NCI-H2227 (cell line): ENCODE measurements at regions not wholly inside any gene's neighbourhood (a gene's known extent, or its start where the extent isn't known, plus 50 kb on each side); places are given as distances from the start of the nearest gene placed in this dataset.
"Not testable (repeated sequence)": the region's sequence is repeated elsewhere in the genome, so short reads cannot be mapped to it uniquely, and the experiment has no call there.

ENCODE experiments used
- DNase-seq: peaks from one replicate; lab custom pipeline; 2025; ENCODE audit not compliant: unreplicated experiment; lab: John Stamatoyannopoulos, UW

DNA sequence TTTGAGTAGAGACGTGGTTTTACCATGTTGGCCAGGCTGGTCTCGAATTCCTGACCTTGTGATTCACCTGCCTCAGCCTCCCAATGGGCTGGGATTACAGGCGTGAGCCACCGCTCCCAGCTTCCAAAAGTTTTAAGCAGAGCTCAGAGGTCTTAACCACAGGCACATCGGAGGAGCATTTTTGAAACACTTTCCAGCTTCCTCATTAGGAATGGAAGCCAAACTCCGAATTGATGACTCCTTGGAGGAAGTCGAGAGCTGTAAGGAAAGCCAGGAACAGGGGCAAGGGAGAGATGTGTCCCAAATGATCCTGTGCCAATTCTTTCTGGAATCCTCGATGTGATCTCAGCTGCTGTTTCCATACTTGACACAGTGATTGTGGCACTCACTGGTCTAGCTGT lies 56.2 kb upstream of the CCZ1B start:
- not testable (repeated sequence) for DNase-seq

DNA sequence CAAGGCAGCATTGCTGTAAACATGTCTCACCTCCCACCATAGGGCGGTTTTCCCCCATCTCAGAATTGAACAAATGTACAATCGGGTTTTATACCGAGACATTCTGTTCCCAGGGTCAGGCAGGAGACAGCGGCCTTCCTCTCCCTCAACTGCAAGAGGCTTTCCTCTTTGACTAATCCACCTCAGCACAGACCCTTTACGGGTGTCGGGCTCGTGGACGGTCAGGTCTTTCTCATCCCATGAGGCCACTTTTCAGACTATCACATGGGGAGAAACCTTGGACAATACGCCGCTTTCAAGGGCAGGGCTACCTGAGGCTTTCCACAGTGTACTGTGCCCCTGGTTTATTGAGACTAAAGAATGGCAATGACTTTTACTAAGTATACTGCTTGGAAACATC lies 57.7 kb upstream of the CCZ1B start:
- not testable (repeated sequence) for DNase-seq

DNA sequence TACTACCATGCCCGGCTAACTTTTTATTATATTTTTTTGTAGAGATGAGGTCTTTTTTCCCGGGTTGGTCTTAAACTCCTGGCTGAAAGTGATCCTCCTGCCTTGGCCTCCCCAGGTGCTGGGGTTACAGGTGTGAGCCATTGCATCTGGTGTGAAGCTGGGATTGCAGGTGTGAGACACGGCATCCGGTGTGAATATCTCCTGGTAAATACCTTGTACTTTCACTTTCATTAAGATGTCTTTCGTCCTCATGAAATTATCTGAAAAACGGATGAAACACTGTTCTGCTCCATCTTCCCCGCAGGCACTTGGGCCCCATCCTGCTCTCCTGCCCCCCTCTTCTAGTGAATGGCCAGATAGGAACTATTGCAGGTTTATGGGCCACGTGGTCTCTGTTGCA lies 60.1 kb upstream of the CCZ1B start:
- no peak for DNase-seq

DNA sequence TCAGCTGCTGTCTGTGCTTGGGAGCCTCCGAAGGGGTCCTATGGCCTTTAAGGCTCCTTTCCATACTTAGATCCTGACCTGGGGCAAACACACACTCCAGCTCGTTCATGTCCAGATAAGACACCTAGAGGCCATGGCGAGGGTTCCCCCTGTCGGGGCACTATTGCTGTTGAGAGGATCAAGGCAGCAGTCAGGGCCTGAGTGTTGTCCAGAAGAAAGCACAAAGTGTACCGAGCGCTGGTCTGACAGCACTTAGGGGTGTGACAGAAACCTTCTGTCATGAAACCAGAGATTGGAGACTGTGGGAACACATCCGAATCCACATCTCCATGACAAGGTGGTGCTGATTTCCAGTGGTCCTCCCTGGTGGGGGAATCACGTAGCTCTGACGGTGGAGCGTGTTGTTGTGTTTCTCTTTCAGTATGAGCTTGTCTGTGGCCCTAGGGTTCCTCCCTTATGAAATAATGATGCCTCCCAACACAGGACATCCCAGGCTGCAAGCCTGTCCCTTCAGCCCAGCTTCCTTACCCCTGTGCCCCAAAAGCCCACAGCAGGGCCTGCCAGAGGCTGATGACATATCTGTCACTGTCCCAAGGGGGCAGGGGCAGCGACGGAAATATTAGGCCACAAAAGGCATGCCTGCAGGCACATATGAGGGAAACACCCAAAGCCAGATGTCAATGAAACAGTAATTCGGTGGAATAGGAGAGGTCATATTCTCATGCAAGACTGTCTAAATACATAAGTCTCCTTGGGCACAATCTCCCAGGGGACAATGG lies 62.4 kb upstream of the CCZ1B start:
- not testable (repeated sequence) for DNase-seq

DNA sequence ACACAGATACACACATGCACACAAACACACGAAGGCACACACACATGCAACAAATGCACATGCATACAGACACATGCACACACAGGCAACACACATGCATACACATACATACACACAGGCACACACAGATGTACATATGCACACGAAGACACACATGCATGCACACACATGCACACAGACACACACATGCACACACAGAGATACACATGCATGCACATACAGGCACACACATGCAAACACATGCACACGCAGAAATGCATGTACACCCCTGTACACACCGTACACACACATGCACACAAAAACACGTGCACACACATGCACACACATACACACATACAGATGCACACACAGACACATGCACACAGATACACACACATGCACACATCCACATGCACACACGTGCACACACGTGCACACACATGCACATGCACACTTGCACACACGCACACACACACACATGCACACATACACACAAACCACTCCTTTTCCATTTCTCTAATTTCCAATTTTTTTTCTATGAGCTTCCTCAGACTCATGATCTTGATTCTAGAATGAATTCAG lies 63.3 kb upstream of the CCZ1B start:
- no peak for DNase-seq

DNA sequence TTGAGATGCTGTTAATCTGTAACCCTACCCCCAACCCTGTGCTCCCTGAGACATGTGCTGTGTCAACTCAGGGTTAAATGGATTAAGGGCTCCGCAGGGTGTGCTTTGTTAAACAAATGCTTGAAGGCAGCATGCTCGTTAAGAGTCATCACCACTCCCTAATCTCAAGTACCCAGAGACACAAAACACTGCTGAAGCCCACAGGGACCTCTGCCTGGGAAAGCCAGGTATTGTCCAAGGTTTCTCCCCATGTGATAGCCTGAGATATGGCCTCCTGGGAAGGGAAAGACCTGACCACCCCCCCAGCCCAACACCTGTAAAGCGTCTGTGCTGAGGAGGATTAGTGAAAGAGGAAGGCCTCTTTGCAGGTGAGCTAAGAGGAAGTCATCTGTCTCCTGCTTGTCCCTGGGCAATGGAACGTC lies 76.0 kb upstream of the CCZ1B start:
- not testable (repeated sequence) for DNase-seq

DNA sequence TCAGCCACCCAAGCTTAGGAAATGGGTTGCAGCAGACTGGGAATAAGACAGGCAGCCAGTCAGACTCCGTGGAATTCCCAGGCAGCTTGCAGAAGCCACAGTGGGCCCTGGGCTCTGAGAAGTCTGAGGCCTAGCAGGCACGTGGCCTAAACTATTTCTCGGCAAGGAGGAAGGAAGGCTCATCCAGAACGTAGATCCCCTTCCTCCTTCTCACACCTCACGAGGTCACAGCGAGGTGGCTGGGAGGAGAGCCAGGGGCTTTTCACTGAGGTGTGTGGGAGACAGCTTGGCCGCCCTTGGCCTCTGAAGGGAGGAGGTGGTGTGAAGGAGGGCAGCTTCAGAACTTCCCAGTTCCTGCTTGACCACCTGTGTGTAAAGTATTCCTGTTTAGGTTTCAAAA lies 77.2 kb upstream of the CCZ1B start:
- DNase-seq, result not testable (repeated sequence)

DNA sequence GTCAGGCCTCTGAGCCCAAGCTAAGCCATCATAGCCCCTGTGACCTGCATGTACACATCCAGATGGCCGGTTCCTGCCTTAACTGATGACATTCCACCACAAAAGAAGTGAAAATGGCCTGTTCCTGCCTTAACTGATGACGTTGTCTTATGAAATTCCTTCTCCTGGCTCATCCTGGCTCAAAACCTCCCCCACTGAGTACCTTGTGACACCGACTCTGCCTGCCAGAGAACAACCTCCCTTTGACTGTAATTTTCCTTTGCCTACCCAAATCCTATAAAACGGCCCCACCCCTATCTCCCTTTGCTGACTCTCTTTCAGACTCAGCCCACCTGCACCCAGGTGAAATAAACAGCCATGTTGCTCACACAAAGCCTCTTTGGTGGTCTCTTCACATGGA lies 77.7 kb upstream of the CCZ1B start:
- DNase-seq, result not testable (repeated sequence)

DNA sequence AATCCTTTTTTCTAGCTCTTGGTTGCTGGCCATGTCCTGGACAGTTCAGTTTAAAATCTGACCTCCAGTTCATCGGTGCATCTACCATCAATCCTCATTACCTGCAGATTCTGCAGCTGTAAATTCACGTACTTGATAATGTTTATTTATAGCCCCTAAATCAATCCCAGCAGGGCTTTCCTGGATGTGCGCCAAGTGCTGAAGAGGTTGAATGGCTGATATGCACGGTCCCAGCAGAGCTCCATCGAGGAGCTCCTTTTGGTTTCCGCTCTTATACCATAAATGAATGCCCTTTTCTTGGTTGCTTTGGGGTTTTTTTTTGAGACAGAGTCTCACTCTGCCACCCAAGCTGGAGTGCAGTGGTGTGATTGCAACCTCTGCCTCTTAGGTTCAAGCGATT lies 91.2 kb upstream of the CCZ1B start:
- DNase-seq, result peak; percentile 13

DNA sequence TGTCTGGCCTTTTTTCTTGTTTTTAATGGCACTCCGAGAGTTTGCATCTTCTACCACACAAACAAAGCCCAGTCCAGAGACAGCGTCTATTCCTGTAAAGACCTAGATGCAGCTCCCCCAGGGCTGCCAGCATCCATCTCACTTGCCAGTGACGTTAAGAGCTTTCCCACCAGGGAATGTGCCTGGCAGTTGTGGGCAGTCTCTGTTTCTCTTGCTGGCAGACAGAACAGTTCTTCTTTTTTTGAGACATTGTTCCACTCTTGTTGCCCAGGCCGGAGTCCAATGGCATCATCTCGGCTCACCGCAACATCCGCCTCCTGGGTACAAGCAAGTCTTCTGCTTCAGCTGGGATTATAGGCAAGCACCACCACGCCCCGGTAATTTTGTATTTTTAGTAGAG lies 93.1 kb upstream of the CCZ1B start:
- DNase-seq, result not testable (repeated sequence)

DNA sequence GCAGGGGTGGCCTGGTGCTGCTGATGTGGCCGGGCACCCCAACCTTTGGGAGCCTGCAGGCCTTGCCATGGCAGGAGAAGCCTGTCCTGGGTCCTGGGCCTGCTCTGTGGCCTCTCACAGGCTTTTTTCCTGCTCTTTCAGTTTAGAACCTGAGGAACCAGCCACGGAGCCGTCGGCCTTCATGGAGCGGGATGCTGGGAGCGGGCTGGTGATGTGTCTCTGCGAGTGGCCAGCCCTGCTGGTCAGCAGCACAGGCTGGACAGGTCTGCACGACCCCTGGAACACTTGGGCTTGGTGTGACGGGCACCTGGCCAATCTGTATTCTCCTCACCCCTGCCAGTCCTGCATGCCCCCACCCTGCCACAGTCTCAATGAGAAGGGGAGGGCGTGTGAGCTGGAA lies 98.4 kb upstream of the CCZ1B start:
- DNase-seq, result not testable (repeated sequence)

DNA sequence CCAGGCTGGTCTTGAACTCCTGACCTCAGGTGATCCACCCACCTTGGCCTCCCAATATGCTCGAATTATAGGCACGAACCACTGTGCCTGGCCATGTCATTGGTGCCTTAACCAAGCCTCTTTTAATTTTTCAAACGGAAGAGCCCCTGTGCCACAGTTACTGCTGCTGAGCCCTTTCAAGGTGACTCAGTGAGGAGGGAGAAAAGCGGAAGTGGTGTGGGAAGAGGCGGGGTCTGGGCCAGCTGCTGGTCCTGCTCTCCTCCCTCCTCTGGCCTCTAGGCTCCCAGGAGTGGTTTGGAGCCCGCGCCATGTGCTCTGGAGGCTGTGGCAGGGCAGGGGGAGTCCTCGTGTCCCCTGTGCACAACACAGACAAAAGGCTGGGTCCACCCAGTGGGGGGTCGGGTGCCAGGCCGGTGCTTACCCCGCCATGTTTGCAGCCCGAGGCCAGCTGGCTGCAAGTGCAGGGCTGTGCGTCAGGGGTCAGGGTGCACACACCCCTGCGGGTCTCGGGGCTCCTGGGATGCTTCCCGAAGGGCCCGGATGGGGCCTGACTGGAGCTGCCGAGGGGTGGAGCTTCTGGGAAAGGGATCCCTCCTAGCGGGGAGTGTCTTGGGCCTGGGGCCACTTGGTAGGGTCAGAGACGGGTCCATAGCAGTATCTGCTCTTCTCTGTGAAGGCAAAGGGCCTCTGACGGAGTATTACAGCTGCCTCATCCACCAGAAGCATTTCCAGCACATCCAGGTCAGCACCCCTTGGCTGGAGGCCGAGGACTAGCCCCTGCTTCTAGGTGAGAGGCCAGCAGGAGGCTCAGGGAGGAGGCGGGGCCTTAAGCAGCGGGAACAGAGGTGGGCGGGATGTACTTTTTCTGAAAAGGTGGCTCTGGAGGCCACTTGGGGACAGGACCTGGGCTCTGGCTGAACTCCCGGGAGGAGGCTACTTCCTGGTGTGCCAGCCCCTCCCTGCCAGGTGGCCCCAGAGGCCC lies 100.4 kb upstream of the CCZ1B start:
- not testable (repeated sequence) for DNase-seq

DNA sequence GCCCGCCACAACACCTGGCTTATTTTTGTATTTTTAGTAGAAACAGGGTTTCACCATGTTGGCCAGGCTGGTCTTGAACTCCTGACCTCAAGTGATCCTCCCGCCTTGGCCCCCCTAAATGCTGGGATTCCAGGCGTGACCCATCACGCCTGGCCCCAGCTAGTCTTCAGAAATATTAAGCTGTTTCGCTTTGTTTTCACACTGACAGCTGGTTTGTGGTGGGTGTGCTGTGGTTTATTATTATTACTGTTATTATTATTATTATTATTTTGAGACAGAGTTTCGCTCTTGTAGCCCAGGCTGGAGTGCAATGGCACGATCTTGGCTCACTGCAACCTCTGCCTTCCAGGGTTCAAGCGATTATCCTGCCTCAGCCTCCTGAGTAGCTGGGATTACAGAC lies 101.6 kb upstream of the CCZ1B start:
- DNase-seq, result not testable (repeated sequence)

DNA sequence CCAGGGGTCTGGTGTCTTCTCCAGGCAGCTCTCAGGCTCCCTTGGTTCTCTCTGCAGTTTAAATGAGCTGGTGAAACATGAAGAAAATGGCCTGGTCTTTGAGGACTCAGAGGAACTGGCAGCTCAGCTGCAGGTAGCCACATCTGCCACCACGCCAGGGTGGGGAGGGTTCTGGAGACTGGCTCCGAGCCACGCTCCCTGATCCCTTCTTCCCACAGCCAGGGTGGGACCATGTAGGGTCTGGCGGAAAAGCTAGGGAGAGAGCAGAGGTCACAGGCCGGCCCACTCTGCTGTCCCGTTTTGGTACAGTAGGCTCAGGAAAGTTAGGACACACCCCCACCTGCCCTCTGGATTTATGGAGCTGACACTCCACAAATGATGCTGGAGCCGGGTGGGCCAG lies 103.5 kb upstream of the CCZ1B start:
- not testable (repeated sequence) for DNase-seq

DNA sequence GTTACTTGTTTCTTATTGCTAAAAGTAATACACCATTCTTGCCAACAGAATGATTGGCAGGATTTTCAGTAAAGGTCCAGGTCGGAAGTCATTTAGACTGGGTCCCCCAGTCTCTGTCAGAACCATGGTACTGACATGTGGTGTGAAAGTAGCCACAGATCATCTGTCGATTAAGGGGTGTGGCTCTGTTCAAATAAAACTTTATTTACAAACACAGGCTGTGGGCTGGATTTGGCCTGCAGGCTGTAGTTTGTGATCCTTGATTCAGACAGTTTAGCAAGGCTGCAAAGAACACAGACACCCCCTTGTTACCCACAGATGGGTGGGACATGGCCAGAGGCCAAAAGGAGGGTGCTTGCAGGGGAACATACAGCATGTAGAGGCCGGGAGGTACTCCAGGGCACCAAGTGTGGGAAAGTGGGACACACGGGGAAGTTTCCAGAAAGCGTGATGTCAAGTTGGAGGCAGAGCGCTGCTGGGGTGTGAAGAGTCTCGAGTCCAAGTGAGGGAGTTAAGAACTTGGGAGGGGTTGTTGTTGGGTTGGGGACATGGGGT lies 104.1 kb upstream of the CCZ1B start:
- not testable (repeated sequence) for DNase-seq

DNA sequence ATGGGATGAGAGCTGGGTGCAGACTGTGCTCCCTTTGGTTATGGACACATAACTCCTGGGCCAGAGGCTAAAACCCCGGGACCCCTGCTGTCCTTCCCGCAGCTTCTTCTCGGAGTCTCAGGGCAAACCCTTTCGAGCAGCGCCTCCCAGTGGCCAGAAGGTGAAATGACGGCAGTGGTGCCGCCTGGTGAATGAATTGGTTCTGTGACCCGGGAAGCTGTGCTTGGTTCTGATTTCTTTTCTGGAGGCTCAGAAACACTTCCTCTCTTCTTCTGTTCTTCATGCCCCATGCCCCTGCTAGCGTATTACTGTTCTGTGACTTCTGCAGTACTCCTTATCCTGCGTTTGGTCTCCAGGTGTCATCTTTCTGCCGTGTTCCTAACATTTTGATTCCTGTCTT lies 104.7 kb upstream of the CCZ1B start:
- not testable (repeated sequence) for DNase-seq

DNA sequence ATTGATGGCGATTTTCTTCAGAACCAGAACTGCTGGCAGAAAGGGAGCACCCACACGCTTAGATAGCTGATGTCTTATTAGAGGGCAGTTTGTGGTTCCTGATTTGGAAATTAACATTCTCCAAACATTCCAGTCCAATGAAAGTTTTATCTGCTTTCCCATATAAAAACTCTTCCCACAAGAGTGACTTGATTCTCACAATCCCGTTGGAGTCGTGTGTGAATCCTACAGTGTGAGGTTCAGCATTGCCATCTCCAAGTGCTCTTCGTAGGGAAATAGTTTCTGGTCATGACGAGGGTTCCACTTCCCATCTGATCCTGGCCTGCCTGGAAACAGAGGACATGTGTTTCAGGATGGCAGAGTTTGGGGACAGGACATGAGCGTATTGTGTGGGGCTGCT lies 105.4 kb upstream of the CCZ1B start:
- DNase-seq, result not testable (repeated sequence)

DNA sequence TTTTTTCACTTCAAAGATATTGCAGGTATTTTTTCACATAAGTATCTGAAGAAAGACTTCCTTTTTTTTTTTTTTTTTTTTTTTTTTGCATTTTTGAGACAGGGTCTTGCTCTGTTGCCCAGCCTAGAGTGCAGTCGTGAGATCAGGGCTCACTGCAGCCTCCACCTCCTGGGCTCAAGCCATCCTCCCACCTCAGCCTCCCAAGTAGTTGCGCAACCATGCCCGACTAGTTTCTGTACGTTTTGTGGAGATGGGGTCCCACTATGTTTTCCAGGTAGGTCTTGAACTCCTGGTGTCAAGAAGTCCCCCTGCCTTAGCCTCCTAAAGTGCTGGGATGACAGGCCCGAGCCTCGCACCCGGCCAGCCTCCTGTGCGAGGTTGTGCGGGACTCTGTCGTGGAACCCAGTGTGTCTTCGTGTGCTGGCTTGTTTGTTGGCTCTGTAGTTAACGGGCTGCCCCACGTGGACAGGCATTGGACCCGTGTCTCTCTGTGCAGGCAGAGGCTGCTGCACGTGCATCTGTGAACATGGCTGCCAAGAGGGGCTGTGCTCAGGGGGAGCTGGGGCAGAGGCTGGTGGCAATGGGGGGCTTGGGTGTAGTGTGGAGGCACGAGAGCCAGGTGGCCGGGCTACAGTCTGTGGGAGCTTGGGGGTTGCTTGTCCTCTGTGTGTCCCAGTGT lies 108.0 kb upstream of the CCZ1B start:
- not testable (repeated sequence) for DNase-seq

DNA sequence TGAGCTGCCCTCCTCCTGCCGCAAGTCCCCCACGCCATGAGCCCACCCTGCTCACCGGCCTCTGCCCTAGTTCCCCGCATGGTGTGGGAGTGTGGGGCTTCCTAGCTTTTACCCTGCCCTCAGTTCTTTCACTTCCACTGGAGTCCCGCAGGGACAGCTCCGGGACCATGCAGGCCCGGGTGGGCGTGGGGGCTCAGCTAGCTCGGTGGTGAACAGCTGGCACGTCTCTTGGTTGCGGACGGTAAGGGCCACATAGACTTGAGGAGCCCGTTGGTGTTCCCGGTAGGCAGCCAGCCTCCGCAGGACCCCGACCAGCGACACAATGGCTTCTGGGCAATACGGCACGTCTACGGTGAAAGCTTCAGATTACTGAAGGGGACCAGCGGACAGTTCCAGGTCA lies 108.9 kb upstream of the CCZ1B start:
- DNase-seq, result no peak

DNA sequence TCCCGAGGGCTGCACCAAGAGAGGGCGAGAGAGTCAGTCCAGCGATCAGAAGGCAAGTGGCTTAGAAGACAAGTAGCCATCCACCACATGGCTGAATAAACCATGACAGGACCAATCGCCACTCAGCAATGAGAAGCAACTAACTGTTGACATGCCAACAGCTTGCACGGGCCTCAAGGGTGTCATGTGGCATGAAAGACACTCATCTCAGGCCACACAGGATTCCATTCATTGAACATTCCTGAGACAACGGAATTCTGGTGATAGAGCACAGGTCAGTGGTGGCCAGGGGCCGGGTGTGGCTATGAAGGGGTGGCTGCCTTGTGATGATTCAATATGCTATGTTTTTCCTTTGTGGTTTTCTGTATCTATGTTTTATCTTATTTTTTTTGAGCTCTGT lies 110.6 kb upstream of the CCZ1B start:
- not testable (repeated sequence) for DNase-seq

DNA sequence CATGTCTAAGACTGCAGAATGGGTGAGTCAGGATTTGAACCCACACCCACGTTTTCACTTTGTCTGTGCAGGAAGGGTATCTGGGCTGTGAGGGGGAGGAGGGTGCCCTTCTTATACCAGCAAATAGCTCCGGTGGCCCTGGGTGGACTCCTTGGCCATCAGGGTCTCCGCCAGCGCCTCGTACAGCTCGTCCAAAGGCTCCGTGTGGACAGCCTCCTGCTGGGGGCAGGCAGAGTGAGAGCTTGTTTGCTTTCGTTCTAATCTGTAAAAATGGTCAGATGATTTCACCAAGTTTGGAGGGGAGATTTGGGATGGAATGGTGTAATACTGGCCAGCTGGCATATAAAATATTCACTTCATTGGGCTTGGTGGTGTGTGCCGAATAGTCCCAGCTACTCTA lies 111.7 kb upstream of the CCZ1B start:
- DNase-seq, result not testable (repeated sequence)
